Tibial artery (tissue), 4 donors: ENCODE measurements at regions not wholly inside any gene's neighbourhood (a gene's known extent, or its start where the extent isn't known, plus 50 kb on each side); places are given as distances from the start of the nearest gene placed in this dataset.

Experiments
- DNase-seq, 2 donors: peaks; one replicate each; pipeline ENCODE4 v3.0.0-alpha.2; 2019
- H3K27ac ChIP-seq, 2 donors: fragments of 200-600 bp; sonication (generic) in 1 of 2; 1 replicate in 1 of 2; 2 replicates in 1 of 2; pipeline ENCODE4 v1.5.1; 2018 to 2019; ENCODE audit warnings: mild to moderate bottlenecking in 1 of 2
- H3K27me3 ChIP-seq, 2 donors: fragments of 200-600 bp; sonication (generic) in 1 of 2; one replicate each; pipeline versions ENCODE4 v1.5.1 to v1.6.0; 2016 to 2019
- H3K36me3 ChIP-seq, 3 donors: fragments of 200-600 bp; sonication (generic) in 2 of 3; one replicate each; pipeline ENCODE4 v1.5.1; 2016 to 2019; ENCODE audit warnings: mild to moderate bottlenecking in 2 of 3
- H3K4me1 ChIP-seq, 4 donors: fragments of 200-600 bp; sonication (generic) in 2 of 4; 1 replicate in 3 of 4; 2 replicates in 1 of 4; pipeline ENCODE4 v1.5.1; 2016 to 2019
- H3K4me3 ChIP-seq, 2 donors: fragments of 200-600 bp; sonication (generic) in 1 of 2; 1 replicate in 1 of 2; 2 replicates in 1 of 2; pipeline ENCODE4 v1.5.1; 2018 to 2019; ENCODE audit warnings: mild to moderate bottlenecking in 2 of 2
- H3K9me3 ChIP-seq, 3 donors: fragments of 200-600 bp; sonication (generic) in 1 of 3; one replicate each; pipeline ENCODE4 v1.5.1; 2016 to 2019
- intact Hi-C: fragments of 100-400 bp; cut with DNase I; formaldehyde crosslinking; loops from one replicate; pipeline ENCODE4 v1.15.0; 2023; ENCODE audit warnings: low total_unique reads
- TF ChIP-seq, protein P1 (sequence below), 2 experiments: fragments of 200-600 bp in 1 of 2; fragments of 450-650 bp in 1 of 2; IDR thresholded peaks; one replicate each; pipeline ENCODE4 v1.5.1; 2017 to 2019; ENCODE audit warnings: antibody characterized with exemption in 2 of 2, mild to moderate bottlenecking in 1 of 2, moderate library complexity in 1 of 2

DNA sequence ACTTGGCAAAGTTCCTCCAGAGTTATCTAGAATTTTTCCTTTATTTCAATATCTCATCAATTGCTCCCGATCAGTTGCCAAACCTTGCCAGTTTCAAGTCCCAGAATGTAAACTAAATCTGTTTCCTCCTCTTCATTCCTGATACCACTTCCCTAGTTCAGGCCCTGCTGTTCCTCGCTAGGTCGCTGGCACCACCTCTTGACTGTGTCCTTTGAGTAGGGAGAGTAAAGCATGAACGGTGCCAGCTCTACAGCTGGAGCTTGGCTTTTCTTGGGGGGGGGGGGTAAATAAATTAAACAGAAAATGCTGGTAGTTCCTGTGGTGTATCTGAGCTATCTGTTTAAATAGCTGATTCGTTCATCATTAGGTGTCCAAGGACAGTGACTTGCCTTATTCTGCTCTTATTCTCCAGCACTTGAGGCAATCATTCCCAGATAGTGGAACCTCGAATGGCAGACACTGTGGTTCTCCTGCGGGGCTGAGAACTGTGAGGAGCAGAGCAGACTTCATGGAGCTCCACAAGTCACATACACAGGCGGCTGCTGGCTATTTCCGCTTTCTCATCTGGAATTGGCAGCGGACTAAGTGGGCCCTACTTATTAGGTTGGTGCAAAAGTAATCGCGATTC is 168.3 kb upstream of the FAT1 start:
- intact Hi-C loops = no loop called here
- Histone ChIP-seq H3K4me3 (no peak overlapping the region), H3K27me3 (no peaks in the 10 kb centered on the region), H3K4me1 (no peaks in the 10 kb centered on the region), H3K9me3 (no peaks in the 10 kb centered on the region), H3K27ac (no peak overlapping the region), H3K36me3 (no peaks in the 10 kb centered on the region)
- TF ChIP-seq, protein P1, sequence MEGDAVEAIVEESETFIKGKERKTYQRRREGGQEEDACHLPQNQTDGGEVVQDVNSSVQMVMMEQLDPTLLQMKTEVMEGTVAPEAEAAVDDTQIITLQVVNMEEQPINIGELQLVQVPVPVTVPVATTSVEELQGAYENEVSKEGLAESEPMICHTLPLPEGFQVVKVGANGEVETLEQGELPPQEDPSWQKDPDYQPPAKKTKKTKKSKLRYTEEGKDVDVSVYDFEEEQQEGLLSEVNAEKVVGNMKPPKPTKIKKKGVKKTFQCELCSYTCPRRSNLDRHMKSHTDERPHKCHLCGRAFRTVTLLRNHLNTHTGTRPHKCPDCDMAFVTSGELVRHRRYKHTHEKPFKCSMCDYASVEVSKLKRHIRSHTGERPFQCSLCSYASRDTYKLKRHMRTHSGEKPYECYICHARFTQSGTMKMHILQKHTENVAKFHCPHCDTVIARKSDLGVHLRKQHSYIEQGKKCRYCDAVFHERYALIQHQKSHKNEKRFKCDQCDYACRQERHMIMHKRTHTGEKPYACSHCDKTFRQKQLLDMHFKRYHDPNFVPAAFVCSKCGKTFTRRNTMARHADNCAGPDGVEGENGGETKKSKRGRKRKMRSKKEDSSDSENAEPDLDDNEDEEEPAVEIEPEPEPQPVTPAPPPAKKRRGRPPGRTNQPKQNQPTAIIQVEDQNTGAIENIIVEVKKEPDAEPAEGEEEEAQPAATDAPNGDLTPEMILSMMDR (IDR thresholded peaks at IDR 0.05) = no peak
- no peak for DNase-seq

DNA sequence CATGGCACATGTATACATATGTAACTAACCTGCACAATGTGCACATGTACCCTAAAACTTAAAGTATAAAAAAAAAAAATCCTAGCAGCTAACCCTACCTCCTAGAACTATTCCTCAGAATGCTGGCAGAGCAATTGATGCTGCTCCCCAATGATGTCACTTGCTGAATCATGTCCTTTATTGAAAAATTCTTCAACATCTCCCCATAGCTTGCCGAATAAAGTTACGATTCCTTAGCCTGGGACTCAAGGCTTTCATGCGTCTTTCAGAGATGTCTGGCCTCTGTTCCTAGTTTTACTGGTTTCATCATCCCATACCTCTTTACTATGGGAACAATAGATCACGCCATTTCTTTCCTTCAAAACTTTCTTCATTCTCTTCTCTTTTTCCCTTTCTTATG is 174.7 kb upstream of the FAT1 start:
- TF ChIP-seq, protein P1 (IDR thresholded peaks at IDR 0.05) = no peak
- Histone ChIP-seq H3K9me3 (no peaks in the 10 kb centered on the region), H3K27ac (no peak overlapping the region), H3K4me1 (peaks cover 0 to 19% (median 2%) of the 10 kb centered on the region in 4 donors), H3K27me3 (no peaks in the 10 kb centered on the region), H3K36me3 (no peaks in the 10 kb centered on the region), H3K4me3 (no peak overlapping the region)
- intact Hi-C loops = no loop called here
- DNase-seq = no peak

DNA sequence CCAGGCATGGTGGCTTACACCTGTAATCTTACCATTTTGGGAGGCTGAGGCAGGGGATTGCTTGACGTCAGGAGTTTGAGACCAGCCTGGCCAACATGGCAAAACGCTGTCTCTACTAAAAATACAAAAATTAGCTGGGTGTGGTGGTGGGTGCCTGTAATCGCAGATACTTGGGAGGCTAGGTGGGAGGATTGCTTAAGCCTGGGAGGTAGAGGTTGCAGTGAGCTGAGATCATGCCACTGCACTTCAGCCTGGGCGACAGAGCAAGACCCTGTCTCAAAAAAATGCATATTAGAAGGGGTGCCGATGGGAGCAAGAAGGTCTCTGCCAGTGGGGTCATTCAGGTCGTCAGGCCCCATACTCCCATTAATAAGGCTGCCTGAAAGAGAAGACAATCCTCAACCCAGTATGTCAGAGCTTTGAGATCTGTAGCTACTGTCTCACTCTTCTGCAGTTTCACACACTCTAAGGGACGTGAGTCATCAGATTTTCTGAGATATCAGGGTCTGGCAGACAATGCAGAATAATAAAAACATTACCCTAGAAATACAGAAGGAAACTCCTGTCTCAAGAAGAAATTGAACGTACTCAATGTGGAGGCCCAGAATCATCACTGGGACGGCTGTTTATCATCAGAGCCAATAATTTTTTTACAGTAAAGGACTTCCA is 176.7 kb upstream of the FAT1 start:
- H3K4me1 ChIP-seq = peaks cover 0 to 29% (median 2%) of the 10 kb centered on the region in 4 donors
- H3K9me3 ChIP-seq = no peaks in the 10 kb centered on the region
- no peak overlapping the region for H3K27ac ChIP-seq
- no peaks in the 10 kb centered on the region for H3K27me3 ChIP-seq
- no peak for DNase-seq
- no peak overlapping the region for H3K4me3 ChIP-seq
- intact Hi-C loops = no loop called here
- H3K36me3 ChIP-seq = no peaks in the 10 kb centered on the region
- TF ChIP-seq, protein P1 (IDR thresholded peaks at IDR 0.05) = no peak

DNA sequence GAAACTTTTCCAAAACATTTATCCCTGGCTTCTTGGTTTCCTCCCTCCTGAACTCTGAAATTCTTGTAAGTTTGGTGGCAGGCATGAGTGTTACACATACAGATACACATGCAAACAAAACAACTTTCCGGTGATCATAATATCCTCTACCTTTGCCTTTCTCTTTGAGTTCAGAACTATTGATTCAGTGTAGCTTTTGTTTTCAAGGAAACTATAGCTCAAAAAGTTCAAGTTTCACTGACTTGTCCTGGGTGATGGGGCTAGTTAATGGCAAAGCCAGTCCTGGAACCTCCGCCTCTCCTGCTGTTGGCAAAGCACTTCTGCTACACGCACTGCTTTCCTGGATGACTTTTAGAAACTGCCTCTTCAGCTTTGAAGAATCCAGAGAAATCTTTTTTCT is 177.3 kb upstream of the FAT1 start:
- Histone ChIP-seq H3K4me1 (peaks cover 0 to 29% (median 2%) of the 10 kb centered on the region in 4 donors), H3K36me3 (no peaks in the 10 kb centered on the region), H3K9me3 (no peaks in the 10 kb centered on the region), H3K27me3 (no peaks in the 10 kb centered on the region), H3K27ac (no peak overlapping the region), H3K4me3 (no peak overlapping the region)
- TF ChIP-seq, protein P1 (IDR thresholded peaks at IDR 0.05) = no peak
- no peak for DNase-seq
- intact Hi-C loops = no loop called here

DNA sequence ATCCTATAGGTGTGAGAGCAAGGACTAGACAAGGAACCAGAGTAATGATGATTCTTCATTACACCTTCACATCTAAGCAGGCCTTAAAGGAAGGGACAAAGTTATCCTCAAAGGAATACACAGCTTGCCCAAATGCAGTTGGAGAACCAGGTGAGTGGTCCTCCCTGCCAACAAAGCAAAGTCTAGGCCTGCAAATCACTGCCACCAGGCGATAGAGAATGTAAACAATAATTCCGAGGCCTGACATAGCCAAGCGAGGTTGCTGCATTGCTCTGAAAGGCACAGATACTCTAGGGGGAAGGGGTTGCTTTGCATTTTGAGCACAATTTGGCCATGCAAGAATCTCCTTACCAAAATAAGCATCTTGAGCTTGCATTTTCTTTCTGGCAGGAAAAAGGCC is 178.2 kb upstream of the FAT1 start:
- Histone ChIP-seq H3K4me3 (no peak overlapping the region), H3K36me3 (no peaks in the 10 kb centered on the region), H3K9me3 (no peaks in the 10 kb centered on the region), H3K27me3 (no peaks in the 10 kb centered on the region), H3K27ac (no peak overlapping the region), H3K4me1 (peaks cover 0 to 29% (median 2%) of the 10 kb centered on the region in 4 donors)
- no peak for DNase-seq
- intact Hi-C loops = no loop called here
- TF ChIP-seq, protein P1 (IDR thresholded peaks at IDR 0.05) = no peak
